MG63 (cell line): ENCODE measurements at regions not wholly inside any gene's neighbourhood (a gene's known extent, or its start where the extent isn't known, plus 50 kb on each side); places are given as distances from the start of the nearest gene placed in this dataset.

ENCODE experiments used
- DNase-seq: peaks from one replicate; pipeline ENCODE4 v3.0.0-alpha.2; 2020
- H3K27me3 ChIP-seq: fragments of 250-450 bp; sonication (Bioruptor Pico); 2 replicates; pipeline ENCODE4 v1.5.1; 2020; ENCODE audit warnings: mild to moderate bottlenecking, moderate library complexity
- H3K36me3 ChIP-seq: fragments of 250-450 bp; sonication (Bioruptor Pico); 2 replicates; pipeline ENCODE4 v1.5.1; 2020; ENCODE audit warnings: mild to moderate bottlenecking, moderate library complexity
- H3K4me3 ChIP-seq: fragments of 250-450 bp; sonication (Bioruptor Pico); 2 replicates; pipeline ENCODE4 v1.5.1; 2020; ENCODE audit warnings: mild to moderate bottlenecking, moderate library complexity
- H3K9me3 ChIP-seq: fragments of 250-450 bp; sonication (Bioruptor Pico); 2 replicates; pipeline ENCODE4 v1.5.1; 2020; ENCODE audit warnings: mild to moderate bottlenecking, moderate library complexity

DNA sequence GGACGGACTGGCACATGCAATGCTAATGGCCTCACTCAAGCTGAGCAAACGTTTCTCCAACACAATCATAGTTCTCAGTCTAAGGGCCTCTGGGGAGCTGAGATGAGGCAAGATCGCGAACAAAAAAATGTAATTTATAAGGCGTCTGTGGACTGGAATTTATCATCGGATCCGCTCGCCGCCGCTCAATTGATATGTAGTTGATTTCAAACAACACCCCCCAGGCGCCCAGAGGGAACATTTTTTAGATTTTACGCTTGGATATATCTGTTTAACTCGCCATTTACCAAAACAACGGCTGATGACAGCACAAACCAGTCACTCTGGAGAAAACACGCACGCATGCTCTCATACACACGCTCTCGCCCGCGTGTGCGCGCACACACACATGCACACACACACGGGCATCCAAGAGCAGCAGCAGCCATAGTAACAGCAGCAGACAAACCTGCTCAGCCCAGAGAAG, 335.8 kb downstream of the SMAD2 start:
- Histone ChIP-seq H3K27me3 (peaks cover 11% of the 10 kb centered on the region; the same call in 1 of the 2 replicates), H3K4me3 (no peak overlapping the region), H3K36me3 (no peaks in the 10 kb centered on the region), H3K9me3 (no peaks in the 10 kb centered on the region)
- no peak for DNase-seq

DNA sequence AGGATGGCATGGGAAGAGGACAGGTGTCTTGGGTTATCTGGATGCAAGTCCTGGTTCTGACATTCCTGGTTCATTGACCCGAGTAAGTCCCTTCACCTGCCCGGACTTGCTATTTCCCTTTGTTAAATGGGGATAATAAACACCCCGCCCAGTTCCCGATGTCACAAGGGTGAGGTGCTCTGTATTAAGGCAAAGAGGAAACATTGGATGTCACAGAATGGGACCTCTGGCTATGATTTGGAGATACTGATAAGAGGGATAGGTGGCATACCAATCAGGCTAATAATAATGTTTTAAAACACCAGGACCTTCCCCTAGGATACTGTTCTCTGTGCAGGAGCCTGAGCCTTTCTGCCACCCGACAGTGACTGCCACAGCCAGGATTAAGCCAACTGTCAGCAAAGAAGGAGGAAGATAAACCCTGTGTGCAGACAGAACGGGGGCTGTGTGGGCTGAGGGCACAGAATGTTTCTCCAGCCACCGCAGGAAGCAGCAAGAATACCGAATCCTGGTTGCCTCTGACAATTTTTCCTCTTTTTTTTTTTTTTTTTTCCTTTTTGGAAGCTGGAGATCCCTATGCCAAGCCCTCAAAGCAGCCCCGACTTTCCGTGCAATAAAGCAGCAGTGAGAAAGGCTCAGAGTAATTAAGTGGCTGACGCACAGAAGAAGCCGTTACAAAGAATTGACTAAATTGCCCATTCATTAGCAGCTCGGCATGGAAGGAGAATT, 336.6 kb downstream of the SMAD2 start:
- H3K4me3 ChIP-seq: no peak overlapping the region
- no peak for DNase-seq
- no peaks in the 10 kb centered on the region for H3K36me3 ChIP-seq
- H3K27me3 ChIP-seq: peaks cover 10% of the 10 kb centered on the region; the same call in 1 of the 2 replicates
- H3K9me3 ChIP-seq: no peaks in the 10 kb centered on the region

DNA sequence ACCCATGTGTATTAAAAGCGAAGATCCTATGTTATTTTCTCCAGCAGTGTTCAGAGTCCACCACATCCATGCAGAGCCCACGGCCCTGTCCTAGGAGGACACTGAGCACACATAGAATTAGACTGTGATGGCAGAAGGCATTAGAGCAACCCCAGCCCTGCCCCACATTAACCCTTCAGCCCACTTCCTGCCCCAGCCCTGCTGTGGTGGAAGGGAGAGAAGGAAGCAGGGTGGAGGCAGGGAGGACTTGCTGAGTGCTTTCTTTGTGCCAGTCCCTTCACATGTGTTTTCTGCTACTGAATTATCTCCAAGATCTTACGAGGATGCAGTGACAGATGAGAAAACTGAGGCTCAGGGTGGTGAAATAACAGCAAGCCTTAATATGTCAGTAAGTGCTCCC, 339.0 kb downstream of the SMAD2 start:
- Histone ChIP-seq H3K27me3 (peaks cover 9% of the 10 kb centered on the region; the same call in 1 of the 2 replicates), H3K9me3 (no peaks in the 10 kb centered on the region), H3K36me3 (no peaks in the 10 kb centered on the region), H3K4me3 (no peak overlapping the region)
- no peak for DNase-seq

DNA sequence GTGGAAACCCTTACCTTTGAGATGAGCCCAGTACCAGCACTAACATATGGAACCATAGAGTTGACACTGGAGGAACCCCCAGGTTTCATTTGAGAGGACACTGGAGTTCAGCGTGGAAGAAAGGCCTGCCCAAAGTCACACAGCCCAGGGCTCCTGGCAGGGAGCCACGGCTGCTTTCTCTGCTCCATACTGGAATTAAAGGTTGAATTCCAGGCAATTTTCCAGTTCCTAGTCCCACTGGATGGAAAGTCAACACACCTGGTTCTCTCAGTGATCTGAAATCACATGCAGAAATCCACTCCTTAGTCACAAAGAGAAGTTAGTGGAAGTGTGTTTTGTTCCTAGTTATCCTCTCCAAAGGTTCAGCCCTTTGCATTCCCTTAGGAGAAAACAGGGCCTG, 336.1 kb upstream of the SKOR2 start:
- H3K4me3 ChIP-seq: no peak overlapping the region
- no peak for DNase-seq
- no peaks in the 10 kb centered on the region for H3K36me3 ChIP-seq
- peaks cover 2% of the 10 kb centered on the region; the same call in 1 of the 2 replicates for H3K27me3 ChIP-seq
- no peaks in the 10 kb centered on the region for H3K9me3 ChIP-seq

DNA sequence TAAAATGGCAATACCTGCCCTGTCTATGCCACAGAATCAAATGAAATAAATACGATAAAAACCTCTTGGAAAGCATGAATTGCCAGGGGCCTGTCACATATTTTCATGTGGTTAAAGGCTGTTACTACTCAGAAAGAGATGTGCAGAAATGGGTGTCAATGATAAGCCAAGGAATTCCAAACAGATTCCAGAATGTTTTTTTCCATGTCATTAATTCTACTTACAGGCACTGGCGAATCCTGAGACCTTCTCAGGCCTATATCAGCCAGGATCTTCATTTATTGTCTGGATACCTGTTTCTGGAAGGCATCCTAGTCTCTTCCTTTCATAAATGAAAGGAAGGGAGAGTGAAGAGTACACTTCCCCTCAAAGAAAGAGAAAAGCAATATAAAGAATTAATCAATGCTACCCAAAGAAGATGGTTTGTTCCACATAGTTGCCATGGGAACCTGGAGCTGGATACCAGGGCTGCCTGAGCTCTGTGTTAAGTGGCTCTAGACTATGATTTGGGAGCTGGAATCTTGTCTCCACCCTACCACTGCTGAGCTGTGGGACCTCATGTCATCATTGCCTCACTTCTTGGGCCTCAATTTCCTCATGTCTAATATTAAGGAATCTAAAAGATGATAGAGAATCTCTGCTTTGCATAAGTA, 335.1 kb upstream of the SKOR2 start:
- Histone ChIP-seq H3K27me3 (no peaks in the 10 kb centered on the region), H3K4me3 (no peak overlapping the region), H3K36me3 (no peaks in the 10 kb centered on the region), H3K9me3 (no peaks in the 10 kb centered on the region)
- DNase-seq: no peak

DNA sequence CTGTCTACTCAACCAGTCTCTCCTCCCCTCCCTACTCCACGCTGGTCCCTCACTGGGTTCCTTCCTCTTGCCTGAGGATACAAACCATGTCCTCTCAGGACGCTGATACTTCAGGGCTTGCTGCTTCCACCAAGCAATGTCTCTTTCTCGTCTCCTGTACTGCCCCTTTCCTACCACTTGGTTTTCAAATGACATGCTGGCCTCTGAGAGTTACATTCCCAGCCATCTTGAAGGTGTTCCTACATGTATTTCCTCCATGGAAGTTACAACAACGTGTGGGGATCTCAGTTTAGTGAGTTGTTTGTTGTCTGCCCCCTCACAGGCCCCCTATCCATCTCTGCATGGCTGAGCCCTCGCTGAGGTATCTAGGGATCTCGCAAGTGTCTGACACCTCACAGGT, 334.5 kb upstream of the SKOR2 start:
- H3K4me3 ChIP-seq: no peak overlapping the region
- no peaks in the 10 kb centered on the region for H3K9me3 ChIP-seq
- no peaks in the 10 kb centered on the region for H3K36me3 ChIP-seq
- no peak for DNase-seq
- no peaks in the 10 kb centered on the region for H3K27me3 ChIP-seq

DNA sequence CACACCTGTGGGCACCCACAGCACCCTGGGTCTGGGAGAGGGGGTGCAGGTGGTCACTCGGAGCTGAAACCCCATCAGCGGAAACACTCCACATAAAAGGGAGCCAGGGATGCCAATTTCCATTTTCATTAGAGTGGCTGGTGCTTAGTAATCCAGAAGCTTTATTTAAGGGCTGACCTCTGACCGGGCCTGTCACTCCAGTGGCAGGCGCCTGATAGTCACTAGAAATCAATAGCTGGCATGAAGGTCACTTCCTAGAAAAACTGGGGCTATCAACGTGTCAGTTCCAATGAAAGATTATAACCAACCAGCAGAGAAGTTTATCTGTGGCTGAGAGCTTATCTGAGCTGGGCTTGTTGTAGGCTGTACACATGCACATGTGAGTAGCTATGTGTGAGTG, 333.7 kb upstream of the SKOR2 start:
- no peaks in the 10 kb centered on the region for H3K36me3 ChIP-seq
- no peak overlapping the region for H3K4me3 ChIP-seq
- no peak for DNase-seq
- no peaks in the 10 kb centered on the region for H3K27me3 ChIP-seq
- H3K9me3 ChIP-seq: no peaks in the 10 kb centered on the region

DNA sequence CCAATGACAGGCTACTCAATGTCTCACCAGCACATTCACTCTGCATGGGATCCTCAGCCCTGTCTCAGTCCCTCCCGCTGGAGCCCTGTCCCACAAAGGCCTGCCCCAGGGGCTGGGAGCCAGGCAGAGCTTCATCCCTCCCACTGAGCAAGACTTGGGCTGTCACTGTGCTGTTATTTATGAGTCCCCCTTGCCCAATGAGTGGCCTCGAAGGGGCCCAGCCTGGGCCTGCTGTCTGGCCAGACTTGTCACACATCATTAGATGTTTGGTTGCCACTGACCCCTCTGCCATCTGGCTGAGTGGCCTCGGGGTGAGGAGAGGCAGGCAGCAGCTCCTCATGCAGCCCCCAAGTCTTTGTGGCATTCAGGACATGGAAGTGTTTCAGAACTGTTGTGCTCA, 330.6 kb upstream of the SKOR2 start:
- Histone ChIP-seq H3K27me3 (no peaks in the 10 kb centered on the region), H3K36me3 (no peaks in the 10 kb centered on the region), H3K9me3 (no peaks in the 10 kb centered on the region), H3K4me3 (no peak overlapping the region)
- no peak for DNase-seq

DNA sequence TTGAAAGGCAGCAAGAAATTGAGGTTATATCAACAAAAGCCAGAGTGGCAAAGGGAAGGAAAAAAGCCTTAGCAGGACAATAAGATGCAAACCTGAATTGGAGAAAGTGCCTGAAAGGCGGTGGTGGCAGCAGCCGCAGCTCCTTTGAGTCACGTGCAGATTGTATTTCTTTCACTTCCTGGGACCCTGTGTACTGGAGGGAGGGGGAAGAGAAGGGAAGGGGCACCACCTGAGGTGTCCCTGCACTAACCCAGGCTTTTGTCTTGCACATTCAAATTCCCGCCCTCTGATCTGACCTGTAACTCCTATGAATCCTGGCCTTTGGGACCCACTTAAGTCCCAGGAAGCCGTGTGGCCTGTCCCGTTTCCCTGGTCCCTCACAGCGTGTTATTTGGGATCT, 326.1 kb upstream of the SKOR2 start:
- Histone ChIP-seq H3K4me3 (no peak overlapping the region), H3K36me3 (no peaks in the 10 kb centered on the region), H3K9me3 (no peaks in the 10 kb centered on the region), H3K27me3 (no peaks in the 10 kb centered on the region)
- no peak for DNase-seq

DNA sequence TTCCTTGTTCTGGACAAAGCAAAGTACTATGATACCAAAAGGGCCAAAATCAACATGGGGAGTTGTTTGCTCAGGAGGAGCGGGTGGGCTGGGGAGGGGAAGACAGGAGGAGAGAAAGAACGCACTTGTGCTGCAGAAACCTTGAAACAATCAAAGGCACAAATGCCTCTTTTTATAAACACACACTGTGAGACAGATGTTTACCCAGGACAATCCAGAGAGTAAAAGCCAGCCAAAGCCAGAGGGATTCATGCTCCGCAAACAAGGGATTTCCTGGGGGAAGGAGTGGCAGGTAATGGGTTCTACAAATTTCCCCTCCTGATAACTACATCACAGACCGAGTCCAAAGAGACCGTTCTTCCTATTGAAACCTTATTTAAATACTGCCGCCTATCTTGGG, 323.5 kb upstream of the SKOR2 start:
- no peak for DNase-seq
- H3K27me3 ChIP-seq: no peaks in the 10 kb centered on the region

DNA sequence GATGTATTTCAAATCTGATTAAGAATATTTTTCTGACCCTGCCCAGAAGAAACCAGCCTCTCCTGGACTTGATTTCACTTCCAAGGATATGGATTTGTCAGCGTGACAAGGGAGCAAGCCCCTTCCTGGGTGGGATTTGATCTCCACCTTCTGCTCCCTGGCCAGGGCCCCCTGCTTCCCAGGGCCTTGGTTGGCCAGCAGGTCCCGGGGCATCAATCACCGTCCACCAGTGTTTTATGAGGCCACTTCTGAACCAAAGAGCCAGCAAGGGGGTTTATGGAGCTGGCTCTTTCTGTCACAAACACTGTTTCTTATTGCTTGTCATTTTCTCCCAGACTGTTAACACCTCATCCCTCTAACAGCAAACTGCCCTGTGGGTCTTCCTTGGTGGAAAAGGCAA, 320.5 kb upstream of the SKOR2 start:
- Histone ChIP-seq H3K9me3 (no peaks in the 10 kb centered on the region), H3K36me3 (no peaks in the 10 kb centered on the region), H3K27me3 (no peaks in the 10 kb centered on the region), H3K4me3 (no peak overlapping the region)
- no peak for DNase-seq

More for the DNA sequence above, 323.5 kb upstream of the SKOR2 start:
- no peaks in the 10 kb centered on the region for H3K36me3 ChIP-seq
- H3K9me3 ChIP-seq: no peaks in the 10 kb centered on the region
- H3K4me3 ChIP-seq: no peak overlapping the region

DNA sequence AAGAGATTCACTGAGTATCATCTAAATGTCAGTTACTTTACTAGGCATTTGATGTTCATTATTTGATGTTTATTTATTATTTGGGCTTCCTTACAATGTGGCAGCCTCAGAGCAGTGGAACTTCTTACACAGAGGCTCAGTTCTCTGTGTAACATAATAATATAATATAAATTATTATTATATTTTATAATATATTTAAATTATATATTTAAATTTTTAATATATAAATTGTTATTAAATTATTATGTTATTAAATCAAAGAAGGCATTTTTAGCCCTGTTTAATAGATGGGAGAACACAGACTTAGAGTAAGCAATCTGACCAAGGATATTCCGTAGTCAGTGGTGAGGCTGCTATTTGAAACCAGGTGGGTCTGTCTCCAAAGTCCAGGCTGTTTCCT, 315.3 kb upstream of the SKOR2 start:
- DNase-seq: no peak
- Histone ChIP-seq H3K27me3 (peaks cover under 1% of the 10 kb centered on the region; the same call in 1 of the 2 replicates), H3K9me3 (no peaks in the 10 kb centered on the region), H3K4me3 (no peak overlapping the region), H3K36me3 (no peaks in the 10 kb centered on the region)

DNA sequence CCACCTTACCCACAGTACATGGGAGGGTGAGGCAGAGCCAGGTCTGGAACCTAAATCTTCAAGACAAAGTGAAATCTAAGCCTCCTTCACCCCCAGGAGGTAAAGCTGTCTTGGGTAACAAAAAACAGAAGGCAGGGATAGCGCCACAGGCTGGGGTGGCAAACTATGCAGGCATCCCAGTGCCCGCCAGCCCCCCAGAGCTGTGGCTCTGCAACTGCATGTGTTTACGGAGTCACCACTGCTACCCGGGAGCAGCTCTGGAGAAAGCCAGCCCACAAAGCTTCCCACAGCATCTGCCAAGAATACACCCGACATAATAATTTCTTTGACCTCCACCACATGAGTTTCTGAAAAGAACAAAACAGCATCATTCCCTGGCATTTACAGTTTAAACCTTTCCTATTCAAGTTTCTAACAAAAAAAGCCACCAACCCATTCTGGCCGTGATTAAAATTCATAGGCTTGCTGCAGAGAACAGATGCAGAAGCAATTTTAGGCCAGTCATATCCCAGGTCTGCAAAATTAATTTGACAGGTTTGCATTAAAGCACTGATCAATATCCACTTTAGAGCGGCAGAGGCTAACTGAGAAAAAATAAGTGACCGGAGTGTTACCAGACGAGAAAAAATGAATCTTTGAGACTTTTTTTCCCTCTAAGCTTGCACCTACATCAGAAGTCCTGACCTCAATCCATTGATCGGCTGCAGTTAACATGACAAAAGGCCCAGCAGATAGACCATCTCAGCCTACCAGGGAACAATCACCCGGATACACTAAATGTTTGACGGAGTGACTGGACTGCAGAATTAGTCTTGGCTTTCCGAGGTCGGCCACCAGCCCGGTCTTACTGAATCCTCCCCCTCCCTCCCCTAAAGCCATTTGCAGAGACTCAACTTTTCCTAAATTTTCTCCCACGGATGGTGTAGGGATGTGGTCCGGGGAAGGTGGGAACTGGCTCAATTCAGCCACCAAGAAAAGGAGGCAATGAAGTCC, 309.6 kb upstream of the SKOR2 start:
- no peaks in the 10 kb centered on the region for H3K9me3 ChIP-seq
- DNase-seq: no peak
- no peaks in the 10 kb centered on the region for H3K36me3 ChIP-seq
- peaks cover 8% of the 10 kb centered on the region; the same call in 1 of the 2 replicates for H3K27me3 ChIP-seq
- no peak overlapping the region for H3K4me3 ChIP-seq

DNA sequence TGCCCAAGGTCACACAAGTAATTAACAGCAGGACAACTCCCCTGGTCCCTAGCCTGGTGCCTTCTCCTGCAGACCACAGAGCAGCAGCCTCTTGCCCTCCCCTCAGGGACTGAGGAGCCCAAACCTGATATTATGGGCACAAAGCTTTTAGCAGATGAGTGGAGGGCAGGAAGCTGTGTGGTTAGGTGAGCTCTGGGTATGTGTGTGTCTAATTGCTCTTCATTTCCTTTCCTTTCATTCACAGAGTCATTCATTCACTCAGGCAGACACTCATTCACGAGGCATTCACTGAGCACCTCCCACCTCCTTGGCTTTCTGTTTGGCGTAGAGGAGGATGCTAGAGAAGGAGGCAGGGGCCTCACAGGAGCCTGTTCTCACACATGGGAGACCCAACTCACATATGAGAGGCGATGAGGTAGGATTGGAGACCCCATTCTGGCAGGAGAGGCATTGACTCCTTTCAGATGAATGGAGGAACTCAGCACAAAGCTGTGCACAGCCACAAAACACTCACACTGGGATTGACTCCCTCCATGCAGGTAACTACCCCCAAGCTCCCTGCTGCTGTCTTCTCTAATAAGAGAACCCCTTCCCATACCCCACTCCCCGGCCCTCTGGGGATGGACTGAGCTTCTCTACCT, 306.8 kb upstream of the SKOR2 start:
- no peak for DNase-seq
- Histone ChIP-seq H3K9me3 (no peaks in the 10 kb centered on the region), H3K36me3 (no peaks in the 10 kb centered on the region), H3K4me3 (no peak overlapping the region), H3K27me3 (peaks cover 8% of the 10 kb centered on the region; the same call in 1 of the 2 replicates)

DNA sequence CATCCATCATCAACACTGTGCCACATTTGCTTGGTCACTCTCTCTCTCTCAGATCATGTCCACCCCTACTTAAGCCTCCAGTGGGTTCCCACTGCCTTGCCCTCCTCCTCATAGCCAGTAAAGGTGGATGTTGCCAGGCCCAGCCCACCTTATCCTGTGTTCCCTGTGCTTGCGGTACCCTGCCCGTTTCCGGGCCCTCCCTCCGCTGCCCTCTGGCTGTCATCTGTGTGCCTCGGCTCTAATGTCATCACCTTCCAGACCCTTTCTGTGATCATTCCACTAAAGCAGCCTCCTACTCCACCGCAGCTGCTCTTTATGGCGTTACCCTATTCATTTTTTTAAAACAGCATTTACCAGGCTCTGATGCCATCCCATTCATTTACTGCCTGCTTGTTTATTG, 305.7 kb upstream of the SKOR2 start:
- peaks cover 8% of the 10 kb centered on the region; the same call in 1 of the 2 replicates for H3K27me3 ChIP-seq
- H3K4me3 ChIP-seq: no peak overlapping the region
- no peaks in the 10 kb centered on the region for H3K36me3 ChIP-seq
- no peaks in the 10 kb centered on the region for H3K9me3 ChIP-seq
- DNase-seq: no peak

DNA sequence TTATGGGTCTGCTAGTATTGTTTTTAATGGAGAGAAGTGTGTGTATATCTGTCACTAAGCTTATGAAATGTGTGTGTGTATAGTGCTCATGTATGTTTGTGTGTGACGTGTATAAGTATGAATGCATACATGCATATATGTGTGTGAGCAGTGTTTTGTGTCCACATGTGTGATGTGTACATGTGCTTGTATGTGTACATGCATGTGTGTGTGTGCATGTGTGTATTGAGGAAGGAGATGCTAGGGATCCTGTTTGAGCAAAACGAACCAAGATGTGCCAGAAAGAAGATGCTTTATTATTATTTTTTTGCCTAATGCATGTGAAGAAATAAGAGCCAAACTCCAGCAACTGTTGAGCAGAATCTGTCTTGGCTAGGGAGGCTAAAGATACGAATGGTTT, 301.3 kb upstream of the SKOR2 start:
- H3K4me3 ChIP-seq: no peak overlapping the region
- H3K9me3 ChIP-seq: no peaks in the 10 kb centered on the region
- H3K27me3 ChIP-seq: no peaks in the 10 kb centered on the region
- no peak for DNase-seq
- no peaks in the 10 kb centered on the region for H3K36me3 ChIP-seq
